Esophagus squamous epithelium (tissue), 4 donors: ENCODE measurements at regions not wholly inside any gene's neighbourhood (a gene's known extent, or its start where the extent isn't known, plus 50 kb on each side); places are given as distances from the start of the nearest gene placed in this dataset.

ENCODE experiments used
- POLR2A ChIP-seq, 4 donors: fragments of 450-650 bp; IDR thresholded peaks; one replicate each; pipeline ENCODE4 v1.6.1; 2017; ENCODE audit warnings: antibody characterized with exemption in 4 of 4, mild to moderate bottlenecking in 4 of 4, moderate library complexity in 3 of 4
- TF ChIP-seq, protein P1 (sequence below), 6 experiments: fragments of 450-650 bp in 4 of 6; fragments of 200-600 bp in 2 of 6; sonication (generic) in 2 of 6; IDR thresholded peaks; one replicate each; pipeline ENCODE4 v1.5.1; 2016 to 2019; ENCODE audit warnings: antibody characterized with exemption in 6 of 6, mild to moderate bottlenecking in 4 of 6, moderate library complexity in 4 of 6

DNA sequence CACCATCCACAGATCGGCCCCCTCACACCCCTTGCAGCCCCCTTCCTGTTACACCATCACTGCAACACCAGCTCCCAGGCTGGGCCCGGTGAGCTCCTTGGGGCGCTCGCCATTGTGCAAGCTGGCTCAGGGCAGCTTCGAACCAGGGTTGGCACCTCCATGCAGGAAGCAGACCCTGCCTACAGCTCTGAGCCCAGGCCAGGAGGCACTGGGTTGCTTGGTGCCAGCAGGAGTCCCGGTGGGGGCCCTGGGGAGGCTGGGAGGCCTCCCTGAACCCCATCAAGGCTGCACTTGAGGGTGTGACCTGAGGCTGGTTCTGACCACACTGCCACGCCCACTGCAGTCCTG lies 417.1 kb downstream of the CTTN start:
- no peak for TF ChIP-seq POLR2A (IDR thresholded peaks at IDR 0.05)
- TF ChIP-seq, protein P1, sequence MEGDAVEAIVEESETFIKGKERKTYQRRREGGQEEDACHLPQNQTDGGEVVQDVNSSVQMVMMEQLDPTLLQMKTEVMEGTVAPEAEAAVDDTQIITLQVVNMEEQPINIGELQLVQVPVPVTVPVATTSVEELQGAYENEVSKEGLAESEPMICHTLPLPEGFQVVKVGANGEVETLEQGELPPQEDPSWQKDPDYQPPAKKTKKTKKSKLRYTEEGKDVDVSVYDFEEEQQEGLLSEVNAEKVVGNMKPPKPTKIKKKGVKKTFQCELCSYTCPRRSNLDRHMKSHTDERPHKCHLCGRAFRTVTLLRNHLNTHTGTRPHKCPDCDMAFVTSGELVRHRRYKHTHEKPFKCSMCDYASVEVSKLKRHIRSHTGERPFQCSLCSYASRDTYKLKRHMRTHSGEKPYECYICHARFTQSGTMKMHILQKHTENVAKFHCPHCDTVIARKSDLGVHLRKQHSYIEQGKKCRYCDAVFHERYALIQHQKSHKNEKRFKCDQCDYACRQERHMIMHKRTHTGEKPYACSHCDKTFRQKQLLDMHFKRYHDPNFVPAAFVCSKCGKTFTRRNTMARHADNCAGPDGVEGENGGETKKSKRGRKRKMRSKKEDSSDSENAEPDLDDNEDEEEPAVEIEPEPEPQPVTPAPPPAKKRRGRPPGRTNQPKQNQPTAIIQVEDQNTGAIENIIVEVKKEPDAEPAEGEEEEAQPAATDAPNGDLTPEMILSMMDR (IDR thresholded peaks at IDR 0.05): no peak
